HG03064 (cell line): ENCODE measurements at regions not wholly inside any gene's neighbourhood (a gene's known extent, or its start where the extent isn't known, plus 50 kb on each side); places are given as distances from the start of the nearest gene placed in this dataset.
"Not testable (repeated sequence)": the region's sequence is repeated elsewhere in the genome, so short reads cannot be mapped to it uniquely, and the experiment has no call there.

Experiments used
- ATAC-seq: cut with Tn5 transposase; IDR thresholded peaks from one replicate; pipeline ENCODE4 v1.9.1; 2021; ENCODE audit warnings: low read depth; ENCODE audit not compliant: unreplicated experiment

- ATAC-seq: no peak
Observed at GRCh38 chr15:79738143-79738542, 158.7 kb downstream of the MTHFS start.

- ATAC-seq: no peak
Observed at GRCh38 chr15:79740561-79740960, 156.3 kb downstream of the MTHFS start.

- ATAC-seq: no peak
Observed at GRCh38 chr15:79743032-79743431, 153.8 kb downstream of the MTHFS start.

- not testable (repeated sequence) for ATAC-seq
Observed at GRCh38 chr15:79744485-79744884, 152.3 kb downstream of the MTHFS start.

GRCh38 chr15:79756365-79756764 lies 140.4 kb downstream of the MTHFS start:
- no peak for ATAC-seq

GRCh38 chr15:79765081-79765480 lies 131.7 kb downstream of the MTHFS start:
- ATAC-seq: no peak

- no peak for ATAC-seq
Observed at GRCh38 chr15:79769069-79769481, 127.7 kb downstream of the MTHFS start.

- ATAC-seq: no peak
Observed at GRCh38 chr15:79769933-79770759, 126.7 kb downstream of the MTHFS start.

GRCh38 chr15:79773128-79773527 lies 123.7 kb downstream of the MTHFS start:
- ATAC-seq: no peak

GRCh38 chr15:79775821-79776220 lies 121.0 kb downstream of the MTHFS start:
- no peak for ATAC-seq

GRCh38 chr15:79777916-79778315 lies 118.9 kb downstream of the MTHFS start:
- ATAC-seq: no peak

- ATAC-seq: no peak
Observed at GRCh38 chr15:79778378-79778990, 118.3 kb downstream of the MTHFS start.

GRCh38 chr15:79779746-79780145 lies 117.1 kb downstream of the MTHFS start:
- no peak for ATAC-seq

GRCh38 chr15:79782307-79782706 lies 114.5 kb downstream of the MTHFS start:
- ATAC-seq: not testable (repeated sequence)
